ENCODE measurements at regions not wholly inside any gene's neighbourhood (a gene's known extent, or its start where the extent isn't known, plus 50 kb on each side); places are given as distances from the start of the nearest gene placed in this dataset.

GRCh38 chr4:154677300-154677699, 64.8 kb upstream of the FGG start:
- H3K4me3 ChIP-seq (ENCODE audit: low read depth, low read length) = no peak overlapping the region
- no peak for TF ChIP-seq CTCF (IDR thresholded peaks at IDR 0.05; ENCODE audit: insufficient read depth, low read length, severe bottlenecking)
- no peak for FAIRE-seq
- no peaks in the 10 kb centered on the region for H3K27me3 ChIP-seq (ENCODE audit: control insufficient read depth, insufficient read depth, low read length)
- DNase-seq (ENCODE audit: low read depth) = no peak
- H3K36me3 ChIP-seq (ENCODE audit: control insufficient read depth, insufficient read depth, low read length) = no peaks in the 10 kb centered on the region

GRCh38 chr4:154677923-154678322, 65.5 kb upstream of the FGG start:
- Histone ChIP-seq H3K4me3 (ENCODE audit: low read depth, low read length) (no peak overlapping the region), H3K27me3 (ENCODE audit: control insufficient read depth, insufficient read depth, low read length) (no peaks in the 10 kb centered on the region), H3K36me3 (ENCODE audit: control insufficient read depth, insufficient read depth, low read length) (no peaks in the 10 kb centered on the region)
- TF ChIP-seq CTCF (IDR thresholded peaks at IDR 0.05; ENCODE audit: insufficient read depth, low read length, severe bottlenecking) = no peak
- DNase-seq (ENCODE audit: low read depth) (no peak), FAIRE-seq (no peak)

GRCh38 chr4:154683956-154684681, 59.7 kb upstream of the LRAT start:
- Histone ChIP-seq H3K27me3 (ENCODE audit: control insufficient read depth, insufficient read depth, low read length) (no peaks in the 10 kb centered on the region), H3K36me3 (ENCODE audit: control insufficient read depth, insufficient read depth, low read length) (no peaks in the 10 kb centered on the region), H3K4me3 (ENCODE audit: low read depth, low read length) (no peak overlapping the region)
- FAIRE-seq = no peak
- DNase-seq (ENCODE audit: low read depth) = no peak
- no peak for TF ChIP-seq CTCF (IDR thresholded peaks at IDR 0.05; ENCODE audit: insufficient read depth, low read length, severe bottlenecking)

GRCh38 chr4:154686838-154687237, 57.0 kb upstream of the LRAT start:
- Histone ChIP-seq H3K36me3 (ENCODE audit: control insufficient read depth, insufficient read depth, low read length) (no peaks in the 10 kb centered on the region), H3K4me3 (ENCODE audit: low read depth, low read length) (no peak overlapping the region), H3K27me3 (ENCODE audit: control insufficient read depth, insufficient read depth, low read length) (no peaks in the 10 kb centered on the region)
- peak; percentile 32 for DNase-seq (ENCODE audit: low read depth)
- peak; percentile 8 for TF ChIP-seq CTCF (IDR thresholded peaks at IDR 0.05; ENCODE audit: insufficient read depth, low read length, severe bottlenecking)
- no peak for FAIRE-seq

- H3K27me3 ChIP-seq (ENCODE audit: control insufficient read depth, insufficient read depth, low read length) = no peaks in the 10 kb centered on the region
- FAIRE-seq = no peak
- no peak overlapping the region for H3K4me3 ChIP-seq (ENCODE audit: low read depth, low read length)
- no peak for DNase-seq (ENCODE audit: low read depth)
- no peak for TF ChIP-seq CTCF (IDR thresholded peaks at IDR 0.05; ENCODE audit: insufficient read depth, low read length, severe bottlenecking)
- no peaks in the 10 kb centered on the region for H3K36me3 ChIP-seq (ENCODE audit: control insufficient read depth, insufficient read depth, low read length)
Measured at GRCh38 chr4:154687840-154688239, 56.0 kb upstream of the LRAT start.

- Histone ChIP-seq H3K36me3 (ENCODE audit: control insufficient read depth, insufficient read depth, low read length) (no peaks in the 10 kb centered on the region), H3K4me3 (ENCODE audit: low read depth, low read length) (no peak overlapping the region), H3K27me3 (ENCODE audit: control insufficient read depth, insufficient read depth, low read length) (no peaks in the 10 kb centered on the region)
- DNase-seq (ENCODE audit: low read depth) (no peak), FAIRE-seq (no peak)
- TF ChIP-seq CTCF (IDR thresholded peaks at IDR 0.05; ENCODE audit: insufficient read depth, low read length, severe bottlenecking) = no peak
Measured at GRCh38 chr4:154691229-154691628, 52.6 kb upstream of the LRAT start.

Measured in bronchial epithelial cell (primary cell).